Testis (tissue), 2 donors: ENCODE measurements at regions not wholly inside any gene's neighbourhood (a gene's known extent, or its start where the extent isn't known, plus 50 kb on each side); places are given as distances from the start of the nearest gene placed in this dataset.

Source experiments
- DNase-seq: peaks from one replicate; pipeline ENCODE4 v3.0.0-alpha.2; 2019
- H3K27ac ChIP-seq, 2 donors: fragments of 200-600 bp; sonication (generic); one replicate each; pipeline ENCODE4 v1.5.1; 2019
- H3K27me3 ChIP-seq: fragments of 200-600 bp; sonication (generic); one replicate; pipeline ENCODE4 v1.5.1; 2019
- H3K36me3 ChIP-seq: fragments of 200-600 bp; sonication (generic); one replicate; pipeline ENCODE4 v1.5.1; 2017; ENCODE audit warnings: low read depth; ENCODE audit errors: missing control alignments
- H3K4me1 ChIP-seq: fragments of 200-600 bp; sonication (generic); one replicate; pipeline ENCODE4 v1.5.1; 2019
- H3K4me3 ChIP-seq, 2 donors: fragments of 200-600 bp; sonication (generic); one replicate each; pipeline ENCODE4 v1.5.1; 2017 to 2019
- H3K9me3 ChIP-seq: fragments of 200-600 bp; sonication (generic); one replicate; pipeline ENCODE4 v1.5.1; 2017
- CTCF ChIP-seq, 3 experiments: fragments of 450-650 bp in 2 of 3; fragments of 200-600 bp in 1 of 3; sonication (generic) in 1 of 3; IDR thresholded peaks; one replicate each; pipeline ENCODE4 v1.5.1; 2016 to 2019; ENCODE audit warnings: antibody characterized with exemption in 3 of 3, mild to moderate bottlenecking in 2 of 3, moderate library complexity in 1 of 3
- POLR2A ChIP-seq: fragments of 450-650 bp; IDR thresholded peaks from one replicate; pipeline ENCODE4 v1.6.1; 2017; ENCODE audit warnings: antibody characterized with exemption, mild to moderate bottlenecking, moderate library complexity
- WGBS, 2 donors: methylation state at CpG; one replicate each; pipeline ENCODE4 v1.1.5; 2018; 5-methylcytosine and 5-hydroxymethylcytosine counted together
- intact Hi-C: fragments of 100-400 bp; cut with DNase I; formaldehyde crosslinking; loops from one replicate; pipeline ENCODE4 v1.15.1; 2023; ENCODE audit warnings: low total_unique reads

GRCh38 chr6:24016857-24017256 is 109.2 kb upstream of the NRSN1 start:
- 83 to 96% methylated on average over 4 of the region's 4 CpGs for WGBS, 2 donors
- no peak for DNase-seq
- intact Hi-C loops = no loop called here

GRCh38 chr6:24019393-24019792 is 106.6 kb upstream of the NRSN1 start:
- no peaks in the 10 kb centered on the region for H3K4me1 ChIP-seq
- no peaks in the 10 kb centered on the region for H3K36me3 ChIP-seq
- H3K27ac ChIP-seq = no peak overlapping the region
- no peak for DNase-seq
- no peaks in the 10 kb centered on the region for H3K27me3 ChIP-seq
- intact Hi-C loops = no loop called here
- no peak overlapping the region for H3K4me3 ChIP-seq
- H3K9me3 ChIP-seq = no peaks in the 10 kb centered on the region
- TF ChIP-seq CTCF (IDR thresholded peaks at IDR 0.05) = no peak
- TF ChIP-seq POLR2A = no peak

More at GRCh38 chr6:24016857-24017256, 109.2 kb upstream of the NRSN1 start:
- Histone ChIP-seq H3K27me3 (no peaks in the 10 kb centered on the region), H3K27ac (no peak overlapping the region), H3K9me3 (no peaks in the 10 kb centered on the region), H3K4me3 (no peak overlapping the region), H3K4me1 (no peaks in the 10 kb centered on the region), H3K36me3 (no peaks in the 10 kb centered on the region)
- TF ChIP-seq CTCF (IDR thresholded peaks at IDR 0.05) = no peak
- no peak for TF ChIP-seq POLR2A

- Histone ChIP-seq H3K4me3 (no peak overlapping the region), H3K27ac (no peak overlapping the region), H3K27me3 (no peaks in the 10 kb centered on the region), H3K9me3 (no peaks in the 10 kb centered on the region), H3K4me1 (no peaks in the 10 kb centered on the region), H3K36me3 (no peaks in the 10 kb centered on the region)
- WGBS, 2 donors = 86 to 88% methylated on average over 5 of the region's 5 CpGs
- intact Hi-C loops = no loop called here
- DNase-seq = no peak
- no peak for TF ChIP-seq CTCF (IDR thresholded peaks at IDR 0.05)
- TF ChIP-seq POLR2A = no peak
These were observed 106.2 kb upstream of the NRSN1 start for GRCh38 chr6:24019830-24020229.

GRCh38 chr6:24026050-24026449 is 100.0 kb upstream of the NRSN1 start:
- Histone ChIP-seq H3K9me3 (no peaks in the 10 kb centered on the region), H3K36me3 (no peaks in the 10 kb centered on the region), H3K4me3 (no peak overlapping the region), H3K27ac (no peak overlapping the region), H3K27me3 (no peaks in the 10 kb centered on the region), H3K4me1 (no peaks in the 10 kb centered on the region)
- intact Hi-C loops = no loop called here
- TF ChIP-seq POLR2A (no peak), CTCF (IDR thresholded peaks at IDR 0.05) (no peak)
- DNase-seq = no peak
- WGBS, 2 donors = 55 to 57% methylated on average over 1 of the region's 1 CpG

GRCh38 chr6:24031496-24031895 is 94.5 kb upstream of the NRSN1 start:
- H3K4me3 ChIP-seq = no peak overlapping the region
- no peak for TF ChIP-seq CTCF (IDR thresholded peaks at IDR 0.05)
- TF ChIP-seq POLR2A = no peak
- 85% methylated on average over 2 of the region's 2 CpGs for WGBS, 2 donors
- H3K9me3 ChIP-seq = no peaks in the 10 kb centered on the region
- H3K4me1 ChIP-seq = no peaks in the 10 kb centered on the region
- no peaks in the 10 kb centered on the region for H3K36me3 ChIP-seq
- no peak overlapping the region for H3K27ac ChIP-seq
- no peak for DNase-seq
- intact Hi-C loops = no loop called here
- H3K27me3 ChIP-seq = no peaks in the 10 kb centered on the region
